NCI-H146 treated with DMSO at 0.1 percent for 48 hours (cell line): ENCODE measurements at regions not wholly inside any gene's neighbourhood (a gene's known extent, or its start where the extent isn't known, plus 50 kb on each side); places are given as distances from the start of the nearest gene placed in this dataset.
"Not testable (repeated sequence)": the region's sequence is repeated elsewhere in the genome, so short reads cannot be mapped to it uniquely, and the experiment has no call there.

Source experiments
- DNase-seq: peaks from one replicate; lab custom pipeline; 2025; ENCODE audit not compliant: unreplicated experiment; lab: John Stamatoyannopoulos, UW

DNA sequence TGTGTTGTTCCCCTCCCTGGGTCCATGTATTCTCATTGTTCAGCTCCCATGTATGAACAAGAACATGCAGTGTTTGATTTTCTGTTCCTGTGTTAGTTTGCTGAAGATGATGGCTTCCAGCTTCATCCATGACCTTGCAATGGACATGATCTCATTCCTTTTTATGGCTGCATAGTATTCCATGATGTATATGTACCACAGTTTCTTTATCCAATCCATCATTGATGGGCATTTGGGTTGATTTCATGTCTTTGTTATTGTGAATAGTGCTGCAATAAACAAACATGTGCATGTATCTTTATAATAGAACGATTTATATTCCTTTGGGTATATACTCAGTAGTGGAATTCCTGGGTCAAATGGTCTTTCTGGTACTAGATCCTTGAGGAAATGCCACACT, 65.1 kb upstream of the SLC13A1 start:
- DNase-seq, result not testable (repeated sequence)

GRCh38 chr7:123260428-123260960, 60.7 kb upstream of the SLC13A1 start:
- DNase-seq, result no peak

GRCh38 chr7:123259759-123260158, 60.0 kb upstream of the SLC13A1 start:
- no peak for DNase-seq
